Sigmoid colon (tissue), 6 donors: ENCODE measurements at regions not wholly inside any gene's neighbourhood (a gene's known extent, or its start where the extent isn't known, plus 50 kb on each side); places are given as distances from the start of the nearest gene placed in this dataset.

Source experiments
- DNase-seq: peaks from one replicate; pipeline ENCODE4 v3.0.0-alpha.2; 2019
- H3K27ac ChIP-seq, 4 donors: fragments of 200-600 bp; sonication (generic); one replicate each; pipeline ENCODE4 v1.5.1; 2016 to 2019; ENCODE audit warnings: mild to moderate bottlenecking in 1 of 4
- H3K27me3 ChIP-seq, 3 donors: fragments of 200-600 bp; sonication (generic); one replicate each; pipeline ENCODE4 v1.5.1; 2019; ENCODE audit warnings: mild to moderate bottlenecking in 1 of 3
- H3K36me3 ChIP-seq, 4 donors: fragments of 200-600 bp; sonication (generic); one replicate each; pipeline ENCODE4 v1.5.1; 2016 to 2019
- H3K4me1 ChIP-seq, 4 donors: fragments of 200-600 bp; sonication (generic); one replicate each; pipeline ENCODE4 v1.5.1; 2017 to 2019
- H3K4me3 ChIP-seq, 4 donors: fragments of 200-600 bp; sonication (generic); one replicate each; pipeline ENCODE4 v1.5.1; 2017 to 2019; ENCODE audit warnings: mild to moderate bottlenecking in 2 of 4, moderate library complexity in 1 of 4
- H3K9me3 ChIP-seq, 4 donors: fragments of 200-600 bp in 3 of 4; sonication (generic) in 3 of 4; one replicate each; pipeline versions ENCODE4 v1.5.1 to v1.6.1; 2013 to 2019
- CTCF ChIP-seq, 4 experiments: fragments of 450-650 bp in 3 of 4; fragments of 200-600 bp in 1 of 4; IDR thresholded peaks; one replicate each; pipeline ENCODE4 v1.5.1; 2016 to 2019; ENCODE audit warnings: antibody characterized with exemption in 4 of 4, mild to moderate bottlenecking in 3 of 4, moderate library complexity in 2 of 4
- EP300 ChIP-seq, 4 donors: sonication (generic); formaldehyde crosslinking; IDR thresholded peaks; one replicate each; pipeline ENCODE4 v1.6.1; 2017; ENCODE audit warnings: antibody characterized with exemption in 4 of 4
- POLR2A ChIP-seq, 2 donors: fragments of 450-650 bp; IDR thresholded peaks; one replicate each; pipeline ENCODE4 v1.6.1; 2016; ENCODE audit warnings: antibody characterized with exemption in 2 of 2, mild to moderate bottlenecking in 2 of 2, moderate library complexity in 2 of 2
- POLR2AphosphoS5 ChIP-seq, 4 donors: sonication (generic); formaldehyde crosslinking; IDR thresholded peaks; one replicate each; pipeline ENCODE4 v1.6.1; 2017; ENCODE audit warnings: antibody characterized with exemption in 4 of 4
- WGBS, 2 donors: extraction: QIAGEN DNeasy Blood & Tissue Kit; methylation state at CpG; one replicate each; pipeline ENCODE4 v1.1.7; 2013; 5-methylcytosine and 5-hydroxymethylcytosine counted together
- intact Hi-C: fragments of 100-400 bp; cut with DNase I; formaldehyde crosslinking; loops from one replicate; pipeline ENCODE4 v1.15.1; 2023
- donor health status: healthy with polysubstance abuse.
- donor health status: healthy.

GRCh38 chr14:55963295-55963694 is 154.9 kb upstream of the PELI2 start:
- no peak for DNase-seq
- intact Hi-C loops = no loop called here
- no peaks in the 10 kb centered on the region for H3K27me3 ChIP-seq

GRCh38 chr14:55964091-55964490 is 154.1 kb upstream of the PELI2 start:
- Histone ChIP-seq H3K4me1 (no peaks in the 10 kb centered on the region), H3K36me3 (no peaks in the 10 kb centered on the region), H3K27me3 (no peaks in the 10 kb centered on the region), H3K9me3 (no peaks in the 10 kb centered on the region), H3K4me3 (no peak overlapping the region), H3K27ac (no peak overlapping the region)
- TF ChIP-seq CTCF (IDR thresholded peaks at IDR 0.05) (no peak), EP300 (IDR thresholded peaks at IDR 0.05) (no peak), POLR2AphosphoS5 (IDR thresholded peaks at IDR 0.05) (no peak), POLR2A (IDR thresholded peaks at IDR 0.05) (no peak)
- 80 to 91% methylated on average over 8 of the region's 8 CpGs for WGBS, 2 donors
- no peak for DNase-seq
- intact Hi-C loops = no loop called here

More at GRCh38 chr14:55963295-55963694, 154.9 kb upstream of the PELI2 start:
- TF ChIP-seq EP300 (IDR thresholded peaks at IDR 0.05) (no peak), POLR2A (IDR thresholded peaks at IDR 0.05) (no peak), CTCF (IDR thresholded peaks at IDR 0.05) (no peak), POLR2AphosphoS5 (IDR thresholded peaks at IDR 0.05) (no peak)
- H3K27ac ChIP-seq = no peak overlapping the region
- no peaks in the 10 kb centered on the region for H3K9me3 ChIP-seq
- H3K36me3 ChIP-seq = no peaks in the 10 kb centered on the region
- no peak overlapping the region for H3K4me3 ChIP-seq
- H3K4me1 ChIP-seq = no peaks in the 10 kb centered on the region

GRCh38 chr14:55964821-55965220 is 153.4 kb upstream of the PELI2 start:
- DNase-seq = no peak
- H3K4me3 ChIP-seq = no peak overlapping the region
- no peak overlapping the region for H3K27ac ChIP-seq
- H3K9me3 ChIP-seq = no peaks in the 10 kb centered on the region
- 52 to 62% methylated on average over 3 of the region's 3 CpGs for WGBS, 2 donors
- H3K27me3 ChIP-seq = no peaks in the 10 kb centered on the region
- H3K4me1 ChIP-seq = no peaks in the 10 kb centered on the region
- intact Hi-C loops = no loop called here
- no peaks in the 10 kb centered on the region for H3K36me3 ChIP-seq
- TF ChIP-seq EP300 (IDR thresholded peaks at IDR 0.05) (no peak), POLR2A (IDR thresholded peaks at IDR 0.05) (no peak), CTCF (IDR thresholded peaks at IDR 0.05) (no peak), POLR2AphosphoS5 (IDR thresholded peaks at IDR 0.05) (no peak)

GRCh38 chr14:55965851-55966250 is 152.4 kb upstream of the PELI2 start:
- no peak for TF ChIP-seq CTCF (IDR thresholded peaks at IDR 0.05)
- TF ChIP-seq POLR2A (IDR thresholded peaks at IDR 0.05) = no peak
- TF ChIP-seq EP300 (IDR thresholded peaks at IDR 0.05) = no peak
- Histone ChIP-seq H3K9me3 (no peaks in the 10 kb centered on the region), H3K36me3 (no peaks in the 10 kb centered on the region), H3K27ac (no peak overlapping the region), H3K4me1 (no peaks in the 10 kb centered on the region), H3K4me3 (no peak overlapping the region), H3K27me3 (no peaks in the 10 kb centered on the region)
- intact Hi-C loops = no loop called here
- WGBS, 2 donors = 78 to 86% methylated on average over 2 of the region's 2 CpGs
- no peak for DNase-seq

GRCh38 chr14:55968741-55969140 is 149.5 kb upstream of the PELI2 start:
- Histone ChIP-seq H3K9me3 (no peaks in the 10 kb centered on the region), H3K36me3 (no peaks in the 10 kb centered on the region), H3K4me3 (no peak overlapping the region), H3K27ac (no peak overlapping the region), H3K4me1 (no peaks in the 10 kb centered on the region), H3K27me3 (no peaks in the 10 kb centered on the region)
- intact Hi-C loops = no loop called here
- 55 to 68% methylated on average over 3 of the region's 3 CpGs for WGBS, 2 donors
- no peak for DNase-seq
- no peak for TF ChIP-seq POLR2A (IDR thresholded peaks at IDR 0.05)
- TF ChIP-seq CTCF (IDR thresholded peaks at IDR 0.05) = no peak
- TF ChIP-seq EP300 (IDR thresholded peaks at IDR 0.05) = no peak
- TF ChIP-seq POLR2AphosphoS5 (IDR thresholded peaks at IDR 0.05) = no peak
